HEK293T (cell line): ENCODE measurements at regions not wholly inside any gene's neighbourhood (a gene's known extent, or its start where the extent isn't known, plus 50 kb on each side); places are given as distances from the start of the nearest gene placed in this dataset.

Experiments
- CTCF ChIA-PET: fragments of 350-600 bp; formaldehyde crosslinking; extraction: SDS; loops from one replicate; lab custom pipeline; 2021; ENCODE audit warnings: antibody characterized with exemption, inconsistent platforms; lab: Yijun Ruan, JAX
- POLR2A ChIA-PET: fragments of 350-600 bp; formaldehyde crosslinking; extraction: SDS; loops from one replicate; lab custom pipeline; 2020; ENCODE audit warnings: antibody characterized with exemption, inconsistent platforms; lab: Yijun Ruan, JAX
- DNase-seq: peaks from one replicate; pipeline ENCODE4 v3.0.0; 2012; ENCODE audit warnings: mixed read lengths; ENCODE audit errors: extremely low spot score
- ARNT ChIP-seq: fragments of 450-650 bp; IDR thresholded peaks from 2 replicates; pipeline ENCODE4 v1.6.1; 2017; ENCODE audit warnings: mild to moderate bottlenecking
- BHLHE40 ChIP-seq: fragments of 450-650 bp; IDR thresholded peaks from 2 replicates; pipeline ENCODE4 v1.6.1; 2016; ENCODE audit warnings: mild to moderate bottlenecking, moderate library complexity, borderline replicate concordance
- CTBP1 ChIP-seq: fragments of 450-650 bp; IDR thresholded peaks from 2 replicates; pipeline ENCODE4 v1.6.1; 2016; ENCODE audit warnings: borderline replicate concordance
- ELF4 ChIP-seq: fragments of 450-650 bp; IDR thresholded peaks from 2 replicates; pipeline ENCODE4 v1.6.1; 2017; ENCODE audit warnings: antibody characterized with exemption
- FOXA1 ChIP-seq: fragments of 450-650 bp; IDR thresholded peaks from 2 replicates; pipeline ENCODE4 v1.6.1; 2016; ENCODE audit warnings: mild to moderate bottlenecking
- FOXK2 ChIP-seq: fragments of 450-650 bp; IDR thresholded peaks from 2 replicates; pipeline ENCODE4 v1.6.1; 2016; ENCODE audit warnings: mild to moderate bottlenecking
- FOXM1 ChIP-seq: fragments of 450-650 bp; IDR thresholded peaks from 2 replicates; pipeline ENCODE4 v1.6.1; 2017; ENCODE audit warnings: mild to moderate bottlenecking, borderline replicate concordance
- HDGF ChIP-seq: fragments of 450-650 bp; IDR thresholded peaks from 2 replicates; pipeline ENCODE4 v1.6.1; 2017; ENCODE audit warnings: antibody characterized with exemption, borderline replicate concordance
- L3MBTL2 ChIP-seq: fragments of 450-650 bp; conservative IDR thresholded peaks from 2 replicates; pipeline ENCODE4 v1.6.1; 2016; ENCODE audit warnings: mild to moderate bottlenecking
- LEF1 ChIP-seq: fragments of 450-650 bp; IDR thresholded peaks from 2 replicates; pipeline ENCODE4 v1.6.1; 2017; ENCODE audit warnings: mild to moderate bottlenecking, borderline replicate concordance
- NFRKB ChIP-seq: fragments of 450-650 bp; IDR thresholded peaks from 2 replicates; pipeline ENCODE4 v1.6.1; 2016; ENCODE audit warnings: mild to moderate bottlenecking, moderate library complexity
- SP1 ChIP-seq: fragments of 450-650 bp; IDR thresholded peaks from 2 replicates; pipeline ENCODE4 v1.6.1; 2017
- SUZ12 ChIP-seq: fragments of 450-650 bp; IDR thresholded peaks from 2 replicates; pipeline ENCODE4 v1.6.1; 2016; ENCODE audit warnings: mild to moderate bottlenecking
- TARDBP ChIP-seq: fragments of 450-650 bp; IDR thresholded peaks from 2 replicates; pipeline ENCODE4 v1.6.1; 2016
- ZNF384 ChIP-seq: fragments of 450-650 bp; IDR thresholded peaks from 2 replicates; pipeline ENCODE4 v1.6.1; 2016
- TF ChIP-seq, protein P1 (sequence below): fragments of 450-650 bp; IDR thresholded peaks from 2 replicates; pipeline ENCODE4 v1.6.1; 2016

DNA sequence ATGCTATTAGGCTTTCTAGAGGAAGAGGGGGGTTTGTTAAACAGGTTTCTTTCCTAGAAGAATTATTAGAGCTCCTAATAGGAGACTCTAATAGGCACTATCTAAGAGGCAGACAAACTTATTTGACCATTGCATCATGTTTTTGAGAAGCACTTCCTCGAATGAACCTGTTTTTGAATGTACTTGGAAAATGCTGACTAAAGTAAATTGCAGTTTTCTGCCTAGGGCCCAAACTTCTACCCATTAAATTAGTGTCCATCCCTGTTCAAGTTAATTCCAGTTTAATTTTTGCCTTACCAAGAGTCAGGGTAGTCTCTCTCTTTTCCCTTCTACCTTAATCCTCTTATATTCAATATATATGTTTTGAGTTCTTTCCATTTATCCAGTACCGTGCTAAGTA, 1029.6 kb downstream of the TTLL7 start:
- TF ChIP-seq L3MBTL2 (no peak), CTBP1 (no peak)
- CTCF ChIA-PET = no interaction called here
- DNase-seq = no peak
- POLR2A ChIA-PET = no interaction called here

DNA sequence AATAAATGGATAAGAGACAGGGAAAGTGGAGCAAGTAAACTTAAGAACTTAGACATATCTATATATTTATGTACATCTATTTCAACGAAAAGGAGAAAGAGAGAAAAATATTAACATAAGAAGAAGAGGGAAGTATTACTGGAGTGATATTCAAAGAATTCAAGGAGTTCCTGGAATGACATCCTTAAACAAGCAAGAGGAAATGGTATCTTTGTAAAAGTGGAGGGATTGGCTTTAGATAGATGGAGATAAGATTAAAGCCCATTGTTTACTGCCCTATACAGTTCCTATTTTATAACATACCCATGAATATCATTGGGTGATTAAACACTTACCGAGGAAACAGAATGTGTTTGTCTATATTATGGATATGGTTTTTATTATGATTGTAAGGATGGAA, 1036.3 kb downstream of the TTLL7 start:
- POLR2A ChIA-PET = no interaction called here
- CTCF ChIA-PET = interaction anchor here (0.7 kb wide), 1 partner anchor 480 kb away, joined by 3 read pairs; no protein-coding TSS in a partner anchor
- no peak for DNase-seq
- TF ChIP-seq SUZ12 (no peak), L3MBTL2 (no peak), LEF1 (no peak), ELF4 (no peak), BHLHE40 (no peak), ARNT (no peak), CTBP1 (no peak)

DNA sequence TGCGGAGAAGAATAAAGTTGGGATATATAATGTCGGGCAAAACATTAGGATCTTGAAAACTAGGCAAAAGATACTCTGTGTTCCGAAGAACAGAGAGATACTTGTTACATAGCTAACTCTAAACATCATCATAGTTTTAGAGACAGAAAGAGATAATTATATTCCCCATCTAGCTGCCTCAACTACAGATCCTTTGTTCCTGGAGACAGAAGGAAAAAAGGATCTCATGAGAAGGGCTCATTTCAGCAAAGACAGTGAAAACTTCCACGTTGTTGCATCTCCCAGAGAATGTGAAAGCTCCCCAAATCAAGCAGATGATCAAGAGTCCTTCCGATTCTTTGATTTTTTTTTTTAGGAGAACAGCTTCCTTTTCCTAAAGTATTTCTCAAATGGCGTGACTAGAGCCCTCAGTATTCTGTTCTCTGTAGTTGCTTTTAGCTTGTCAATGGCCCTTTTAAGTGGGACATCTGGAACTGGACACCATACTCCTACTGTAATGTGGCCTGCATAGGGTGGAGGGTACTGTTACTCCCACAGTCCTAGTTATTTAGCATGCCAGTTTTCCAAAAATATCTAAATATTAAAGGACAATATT, 1048.2 kb downstream of the TTLL7 start:
- POLR2A ChIA-PET = no interaction called here
- TF ChIP-seq FOXA1 = no peak
- no peak for TF ChIP-seq LEF1
- DNase-seq = no peak
- CTCF ChIA-PET = interaction anchor here (0.6 kb wide), 1 partner anchor 666 kb away, joined by 3 read pairs; no protein-coding TSS in a partner anchor

DNA sequence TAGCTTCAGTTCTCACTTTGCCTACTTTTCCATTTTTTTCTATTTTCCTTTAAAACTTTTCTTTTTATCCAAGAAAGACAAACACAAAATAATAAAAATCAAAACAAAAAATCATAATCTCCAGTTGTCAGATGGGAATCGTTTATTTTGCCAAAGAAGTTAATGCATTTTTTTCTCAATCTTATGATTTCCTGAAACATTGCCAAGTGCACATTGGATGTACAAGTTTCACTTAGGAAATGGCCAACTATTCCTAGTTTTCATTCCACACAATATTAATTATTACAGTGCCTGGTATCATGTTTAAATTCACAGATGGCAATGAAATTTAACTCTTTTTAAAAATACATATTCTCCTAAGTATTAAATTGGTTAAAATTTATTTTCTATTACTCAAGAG, 1050.5 kb downstream of the TTLL7 start:
- CTCF ChIA-PET = no interaction called here

DNA sequence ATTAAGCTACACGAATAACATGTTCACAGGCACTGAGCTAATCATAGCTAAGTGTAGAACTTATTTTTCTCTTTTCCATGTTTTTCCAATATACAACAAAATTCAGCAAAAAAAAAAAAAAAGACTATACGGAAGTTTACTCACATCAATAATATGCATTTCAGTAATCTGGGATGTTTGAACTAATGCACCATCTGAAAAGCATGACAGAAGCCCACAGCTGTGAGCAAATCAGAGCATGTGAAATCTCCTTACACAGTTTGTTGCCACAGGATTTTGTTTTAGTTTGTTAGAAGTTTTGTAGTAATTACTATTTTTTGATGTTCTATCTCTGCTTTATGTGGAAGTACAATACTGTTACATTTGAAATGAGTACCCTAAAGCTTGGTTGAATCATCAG, 1051.7 kb downstream of the TTLL7 start:
- DNase-seq = no peak
- POLR2A ChIA-PET = no interaction called here
- CTCF ChIA-PET = no interaction called here
- no peak for TF ChIP-seq ZNF384

More for the DNA sequence above, 1050.5 kb downstream of the TTLL7 start:
- DNase-seq = no peak
- POLR2A ChIA-PET = no interaction called here
- no peak for TF ChIP-seq LEF1
- no peak for TF ChIP-seq SP1
- TF ChIP-seq SUZ12 = no peak
- TF ChIP-seq L3MBTL2 = no peak
- no peak for TF ChIP-seq CTBP1
- TF ChIP-seq FOXM1 = no peak
- no peak for TF ChIP-seq TARDBP
- no peak for TF ChIP-seq BHLHE40
- TF ChIP-seq NFRKB = no peak
- TF ChIP-seq ARNT = no peak
- no peak for TF ChIP-seq FOXA1
- no peak for TF ChIP-seq ELF4
- TF ChIP-seq FOXK2 = no peak
- TF ChIP-seq, protein P1, sequence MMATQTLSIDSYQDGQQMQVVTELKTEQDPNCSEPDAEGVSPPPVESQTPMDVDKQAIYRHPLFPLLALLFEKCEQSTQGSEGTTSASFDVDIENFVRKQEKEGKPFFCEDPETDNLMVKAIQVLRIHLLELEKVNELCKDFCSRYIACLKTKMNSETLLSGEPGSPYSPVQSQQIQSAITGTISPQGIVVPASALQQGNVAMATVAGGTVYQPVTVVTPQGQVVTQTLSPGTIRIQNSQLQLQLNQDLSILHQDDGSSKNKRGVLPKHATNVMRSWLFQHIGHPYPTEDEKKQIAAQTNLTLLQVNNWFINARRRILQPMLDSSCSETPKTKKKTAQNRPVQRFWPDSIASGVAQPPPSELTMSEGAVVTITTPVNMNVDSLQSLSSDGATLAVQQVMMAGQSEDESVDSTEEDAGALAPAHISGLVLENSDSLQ = no peak

DNA sequence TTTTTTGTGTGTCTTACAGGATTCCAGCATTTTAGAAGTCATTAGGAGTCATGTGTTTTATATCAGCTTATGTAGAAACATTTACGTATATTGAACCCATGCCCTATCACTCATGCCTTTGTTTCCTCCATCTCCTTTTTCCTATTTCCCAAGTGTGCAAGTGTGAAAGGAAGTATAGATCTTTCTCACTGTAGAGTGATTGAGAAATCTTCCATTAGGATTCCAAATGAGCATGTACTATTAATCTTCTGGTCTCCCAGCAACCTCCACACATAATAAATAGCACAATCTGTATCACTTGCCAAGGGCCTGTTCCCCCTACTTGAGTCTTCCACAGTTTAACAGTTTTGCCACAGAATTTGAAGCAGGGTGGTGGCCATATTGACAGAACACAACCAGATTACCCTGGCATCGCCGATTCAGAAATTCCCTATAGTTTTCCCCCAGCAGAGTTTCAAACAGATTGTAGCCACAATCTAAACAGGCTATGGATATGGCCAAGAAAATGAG, 1052.8 kb downstream of the TTLL7 start:
- DNase-seq = no peak
- CTCF ChIA-PET = no interaction called here
- no peak for TF ChIP-seq ZNF384
- no peak for TF ChIP-seq CTBP1
- no peak for TF ChIP-seq BHLHE40

DNA sequence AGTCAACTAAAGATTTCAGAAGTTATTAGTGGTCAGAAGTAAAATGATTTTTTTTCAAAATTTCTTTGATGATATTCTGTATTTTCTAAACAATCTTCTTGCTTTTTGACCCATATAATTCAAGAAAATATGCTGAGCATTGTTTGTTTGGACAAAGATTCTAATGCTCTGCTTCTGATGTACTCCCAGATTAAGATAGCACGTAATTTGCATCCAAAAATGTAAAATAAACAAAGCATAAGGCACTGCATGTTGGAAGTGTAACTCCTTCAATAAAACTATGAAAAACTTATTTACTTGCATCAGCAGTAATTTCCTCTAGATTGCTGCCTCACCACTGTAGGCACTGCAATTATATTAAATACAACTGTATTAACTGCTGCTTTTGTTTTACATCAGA, 1054.1 kb downstream of the TTLL7 start:
- DNase-seq = no peak
- no peak for TF ChIP-seq SUZ12
- TF ChIP-seq, protein P1 = no peak
- no peak for TF ChIP-seq CTBP1
- TF ChIP-seq ARNT = no peak
- no peak for TF ChIP-seq TARDBP
- TF ChIP-seq ELF4 = no peak
- no peak for TF ChIP-seq HDGF
- no peak for TF ChIP-seq FOXA1
- no peak for TF ChIP-seq LEF1
- no peak for TF ChIP-seq FOXK2
- no peak for TF ChIP-seq L3MBTL2
- TF ChIP-seq ZNF384 = no peak
- TF ChIP-seq BHLHE40 = no peak
- TF ChIP-seq FOXM1 = no peak
- TF ChIP-seq SP1 = no peak
- no peak for TF ChIP-seq NFRKB
- POLR2A ChIA-PET = no interaction called here
- CTCF ChIA-PET = no interaction called here

More for the DNA sequence above, 1052.8 kb downstream of the TTLL7 start:
- POLR2A ChIA-PET = no interaction called here

DNA sequence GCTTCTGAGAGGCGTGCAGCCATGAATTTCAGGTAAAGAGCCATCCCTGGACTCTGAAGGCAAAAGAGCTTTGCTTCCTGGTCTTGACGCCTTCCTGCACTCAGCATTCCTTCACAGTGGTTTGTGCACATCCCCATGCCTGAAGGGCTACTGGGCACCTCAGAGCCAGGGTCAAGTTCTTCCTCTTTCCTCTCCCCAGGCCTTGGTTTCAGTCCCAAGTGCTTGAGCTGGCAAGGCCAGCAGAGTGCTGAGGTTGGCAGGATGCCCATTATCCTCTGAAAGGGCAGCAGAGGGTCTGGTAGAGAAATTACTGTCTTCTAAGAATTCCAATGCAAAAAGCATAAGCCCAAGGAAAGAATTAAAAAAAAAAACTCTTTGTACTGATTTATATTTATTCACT, 1064.9 kb downstream of the TTLL7 start:
- no peak for DNase-seq
- CTCF ChIA-PET = no interaction called here
- TF ChIP-seq BHLHE40 (no peak), FOXM1 (no peak), NFRKB (no peak), CTBP1 (no peak), LEF1 (no peak), ARNT (no peak), L3MBTL2 (no peak)

More for the DNA sequence above, 1064.9 kb downstream of the TTLL7 start:
- POLR2A ChIA-PET = no interaction called here
